ENCODE measurements at regions not wholly inside any gene's neighbourhood (a gene's known extent, or its start where the extent isn't known, plus 50 kb on each side); places are given as distances from the start of the nearest gene placed in this dataset.

- TF ChIP-seq CTCF (IDR thresholded peaks at IDR 0.05) (no peak), POLR2AphosphoS5 (IDR thresholded peaks at IDR 0.05) (no peak), EP300 (IDR thresholded peaks at IDR 0.05) (no peak)
These were observed 496.6 kb upstream of the NAALADL2 start for GRCh38 chr3:174362556-174362955.

All from gastroesophageal sphincter (tissue), 3 donors.